HG03108 (cell line): ENCODE measurements at regions not wholly inside any gene's neighbourhood (a gene's known extent, or its start where the extent isn't known, plus 50 kb on each side); places are given as distances from the start of the nearest gene placed in this dataset.

Experiments used
- ATAC-seq: cut with Tn5 transposase; IDR thresholded peaks from one replicate; pipeline ENCODE4 v1.9.1; 2021; ENCODE audit warnings: moderate library complexity; ENCODE audit not compliant: unreplicated experiment

GRCh38 chr4:107330916-107331315 lies 294.8 kb upstream of the DKK2 start:
- no peak for ATAC-seq

GRCh38 chr4:107319386-107319785 lies 283.3 kb upstream of the DKK2 start:
- no peak for ATAC-seq

GRCh38 chr4:107318078-107318477 lies 282.0 kb upstream of the DKK2 start:
- ATAC-seq: no peak

GRCh38 chr4:107317611-107318010 lies 281.5 kb upstream of the DKK2 start:
- ATAC-seq: no peak

- no peak for ATAC-seq
Observed at GRCh38 chr4:107315584-107315983, 279.5 kb upstream of the DKK2 start.

- no peak for ATAC-seq
Observed at GRCh38 chr4:107314156-107314555, 278.0 kb upstream of the DKK2 start.

- no peak for ATAC-seq
Observed at GRCh38 chr4:107312366-107312765, 276.3 kb upstream of the DKK2 start.

GRCh38 chr4:107304699-107305286 lies 268.7 kb upstream of the DKK2 start:
- ATAC-seq: no peak

GRCh38 chr4:107299646-107300045 lies 263.5 kb upstream of the DKK2 start:
- ATAC-seq: no peak

- ATAC-seq: no peak
Observed at GRCh38 chr4:107292979-107293378, 256.9 kb upstream of the DKK2 start.

GRCh38 chr4:107283587-107284559 lies 247.8 kb upstream of the DKK2 start:
- no peak for ATAC-seq

- no peak for ATAC-seq
Observed at GRCh38 chr4:107279733-107280132, 243.6 kb upstream of the DKK2 start.

- no peak for ATAC-seq
Observed at GRCh38 chr4:107278791-107279483, 242.8 kb upstream of the DKK2 start.

GRCh38 chr4:107276052-107276451 lies 239.9 kb upstream of the DKK2 start:
- ATAC-seq: no peak

- no peak for ATAC-seq
Observed at GRCh38 chr4:107275225-107275624, 239.1 kb upstream of the DKK2 start.

GRCh38 chr4:107270614-107271013 lies 234.5 kb upstream of the DKK2 start:
- no peak for ATAC-seq

GRCh38 chr4:107269175-107269574 lies 233.1 kb upstream of the DKK2 start:
- ATAC-seq: no peak

- ATAC-seq: no peak
Observed at GRCh38 chr4:107265859-107266258, 229.7 kb upstream of the DKK2 start.

- no peak for ATAC-seq
Observed at GRCh38 chr4:107261241-107261874, 225.2 kb upstream of the DKK2 start.

- no peak for ATAC-seq
Observed at GRCh38 chr4:107258359-107258758, 222.2 kb upstream of the DKK2 start.

GRCh38 chr4:107255596-107255995 lies 219.5 kb upstream of the DKK2 start:
- ATAC-seq: no peak
